Effector CD8-positive, alpha-beta T cell (primary cell): ENCODE measurements at regions not wholly inside any gene's neighbourhood (a gene's known extent, or its start where the extent isn't known, plus 50 kb on each side); places are given as distances from the start of the nearest gene placed in this dataset.
"Not testable (repeated sequence)": the region's sequence is repeated elsewhere in the genome, so short reads cannot be mapped to it uniquely, and the experiment has no call there.

Source experiments
- DNase-seq: peaks from one replicate; lab custom pipeline; 2025; lab: John Stamatoyannopoulos, UW

- DNase-seq, result no peak
These were observed 322.6 kb downstream of the KIF20B start for GRCh38 chr10:90023950-90024349.

DNA sequence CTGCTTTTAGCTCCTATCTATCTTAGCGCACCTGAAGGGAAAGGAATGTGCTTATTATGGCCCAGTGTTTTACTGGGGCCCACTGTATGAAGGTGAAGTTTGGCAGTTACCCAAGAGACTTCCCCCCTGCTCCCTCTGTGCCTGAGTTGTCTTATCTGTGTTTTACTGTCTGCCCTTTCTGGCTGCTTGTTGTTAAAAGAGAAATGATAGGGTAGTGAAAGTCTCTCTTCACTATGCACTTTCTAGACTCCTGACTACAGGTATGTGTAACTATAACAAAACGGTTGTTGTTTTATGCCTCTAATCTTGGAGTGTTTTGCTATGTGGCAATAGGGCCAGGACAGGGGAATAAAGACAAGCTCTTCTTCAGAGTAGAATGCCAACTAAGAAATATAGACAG, 326.9 kb downstream of the KIF20B start:
- DNase-seq, result no peak

- no peak for DNase-seq
These were observed 330.4 kb downstream of the KIF20B start for GRCh38 chr10:90031776-90032175.

DNA sequence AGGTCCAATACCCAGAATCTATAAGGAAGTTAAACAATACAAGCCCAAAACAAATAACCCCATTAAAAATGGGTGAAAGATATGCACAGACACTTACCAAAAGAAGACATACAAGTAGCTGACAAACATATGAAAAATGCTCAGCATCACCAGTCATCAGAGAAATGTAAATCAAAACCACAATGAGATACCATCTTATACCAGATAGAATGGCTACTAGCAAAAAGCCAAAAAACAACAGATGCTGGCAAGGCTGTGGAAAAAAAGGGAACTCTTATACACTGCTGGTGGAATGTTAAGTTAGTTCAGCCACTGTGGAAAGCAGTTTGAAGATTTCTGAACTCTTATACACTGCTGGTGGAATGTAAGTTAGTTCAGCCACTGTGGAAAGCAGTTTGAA, 331.1 kb downstream of the KIF20B start:
- DNase-seq, result no peak

GRCh38 chr10:90034862-90035261, 333.5 kb downstream of the KIF20B start:
- DNase-seq, result not testable (repeated sequence)

DNA sequence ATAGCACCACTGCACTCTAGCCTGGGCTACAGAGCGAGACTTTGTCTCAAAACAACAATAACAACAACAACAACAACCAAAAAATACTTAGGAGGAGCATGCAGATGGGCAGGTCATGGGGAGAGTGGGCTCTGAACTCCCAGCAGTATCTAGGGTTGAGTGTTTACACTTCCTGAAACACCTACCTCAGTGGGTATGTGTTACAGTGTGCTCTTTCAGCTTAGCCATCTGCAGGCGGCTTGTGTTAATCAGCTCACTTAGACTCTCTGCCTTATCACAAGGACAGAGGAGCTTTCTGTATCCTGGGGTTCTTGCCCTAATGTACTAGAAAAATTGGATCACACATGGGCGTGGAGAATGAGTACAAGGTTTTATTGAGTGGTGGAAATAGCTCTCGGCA, 340.2 kb downstream of the KIF20B start:
- DNase-seq, result no peak

GRCh38 chr10:90042075-90042474, 340.7 kb downstream of the KIF20B start:
- DNase-seq, result no peak

DNA sequence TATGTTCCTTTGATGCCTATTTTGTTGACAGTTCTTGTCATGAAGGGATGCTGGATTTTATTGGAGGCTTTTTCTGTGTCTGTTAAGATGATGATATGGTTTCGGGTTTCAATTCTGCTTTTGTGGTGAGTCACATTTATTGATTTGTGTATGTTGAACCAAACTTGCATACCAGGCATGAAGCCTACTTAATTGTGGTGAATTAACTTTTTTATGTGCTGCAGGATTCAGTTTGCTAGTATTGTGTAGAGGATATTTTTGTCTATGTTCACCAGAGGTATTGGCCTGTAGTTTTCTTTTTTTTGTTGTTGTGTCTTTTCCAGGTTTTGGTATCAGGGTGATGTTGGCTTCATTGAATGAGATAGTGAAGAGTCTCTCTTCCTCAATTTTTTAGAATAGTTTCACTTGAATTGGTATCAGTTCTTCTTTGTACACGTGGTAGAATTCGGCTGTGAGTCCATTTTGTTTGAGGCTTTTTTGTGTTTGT, 345.9 kb downstream of the KIF20B start:
- no peak for DNase-seq

- DNase-seq, result no peak
These were observed 349.7 kb downstream of the KIF20B start for GRCh38 chr10:90051053-90051452.

- no peak for DNase-seq
These were observed 350.1 kb downstream of the KIF20B start for GRCh38 chr10:90051474-90051873.

- DNase-seq, result no peak
These were observed 361.4 kb downstream of the KIF20B start for GRCh38 chr10:90062786-90063185.

- no peak for DNase-seq
These were observed 362.9 kb downstream of the KIF20B start for GRCh38 chr10:90064295-90064694.

DNA sequence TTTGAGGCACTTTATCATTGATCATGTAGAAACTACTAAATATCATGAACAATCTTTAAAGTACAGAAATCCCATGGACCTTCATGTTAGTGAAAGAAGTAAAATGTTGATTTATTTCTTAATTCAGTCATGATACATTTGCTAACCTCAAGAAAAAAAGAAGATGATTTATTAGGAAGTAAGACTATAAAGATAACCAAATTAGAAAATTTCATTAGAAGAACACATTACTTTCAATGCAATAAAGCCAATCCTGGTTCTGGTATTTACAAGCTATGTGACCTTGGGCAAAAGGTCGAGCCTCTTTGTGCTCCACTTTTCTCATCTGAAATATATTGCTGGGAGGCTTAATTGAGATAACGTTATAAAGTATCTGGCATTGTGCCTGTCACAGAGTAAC, 365.0 kb downstream of the KIF20B start:
- no peak for DNase-seq

DNA sequence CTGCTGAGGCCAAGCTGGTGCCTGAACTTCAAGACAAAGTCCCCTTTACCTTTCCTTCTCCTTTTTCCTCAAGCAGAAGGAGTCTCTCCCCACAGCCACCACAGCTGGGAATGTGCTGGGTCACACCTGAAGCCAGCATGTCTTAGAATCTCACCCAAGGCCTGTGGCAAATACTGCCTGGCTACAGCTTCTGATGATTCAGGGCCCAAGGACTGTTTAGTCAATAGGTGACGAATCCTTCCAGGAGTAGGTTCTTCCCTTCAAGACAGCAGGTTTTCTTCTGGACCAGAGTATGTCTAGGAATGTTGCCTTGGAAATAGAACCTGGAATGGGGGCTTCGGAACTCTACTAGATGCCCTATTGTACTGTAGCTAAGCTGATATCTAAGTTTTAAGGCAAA, 374.6 kb downstream of the KIF20B start:
- DNase-seq, result no peak

- DNase-seq, result no peak
These were observed 378.4 kb downstream of the KIF20B start for GRCh38 chr10:90079819-90080218.

- DNase-seq, result not testable (repeated sequence)
These were observed 385.3 kb downstream of the KIF20B start for GRCh38 chr10:90086606-90087190.

- no peak for DNase-seq
These were observed 386.0 kb downstream of the KIF20B start for GRCh38 chr10:90087197-90088023.

DNA sequence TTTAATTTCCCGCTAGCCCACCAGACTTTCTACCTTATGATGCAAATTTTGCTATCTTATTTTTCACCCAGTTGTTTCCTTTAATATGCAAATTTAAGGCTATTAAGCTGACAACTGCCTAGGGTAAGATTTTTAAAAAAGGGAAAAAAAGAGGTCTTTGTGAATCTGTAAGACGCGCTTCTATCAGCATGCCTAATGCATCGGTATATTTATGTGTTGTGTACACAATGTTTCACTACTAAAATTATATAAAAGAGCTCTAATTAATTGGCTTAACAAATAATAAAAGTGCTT, 386.6 kb downstream of the KIF20B start:
- no peak for DNase-seq

DNA sequence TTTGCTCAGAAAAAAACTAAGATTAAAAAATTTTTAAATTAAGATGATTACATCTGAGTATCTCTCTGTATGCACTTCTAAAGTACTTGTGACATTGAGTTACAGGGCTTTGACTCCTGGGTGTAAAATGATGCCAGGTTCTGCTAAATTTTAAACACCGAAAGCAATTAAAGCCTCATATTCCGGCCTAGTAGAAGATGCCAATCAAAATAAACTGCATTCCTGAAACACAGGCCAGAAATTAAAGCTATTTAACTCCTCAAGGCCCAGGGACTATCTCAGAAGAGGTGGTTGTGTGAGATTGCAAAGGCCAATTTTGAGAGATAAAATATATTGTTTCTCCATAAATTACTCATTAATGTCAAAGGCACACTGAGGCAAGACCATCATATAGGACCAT, 388.3 kb downstream of the KIF20B start:
- DNase-seq, result no peak

DNA sequence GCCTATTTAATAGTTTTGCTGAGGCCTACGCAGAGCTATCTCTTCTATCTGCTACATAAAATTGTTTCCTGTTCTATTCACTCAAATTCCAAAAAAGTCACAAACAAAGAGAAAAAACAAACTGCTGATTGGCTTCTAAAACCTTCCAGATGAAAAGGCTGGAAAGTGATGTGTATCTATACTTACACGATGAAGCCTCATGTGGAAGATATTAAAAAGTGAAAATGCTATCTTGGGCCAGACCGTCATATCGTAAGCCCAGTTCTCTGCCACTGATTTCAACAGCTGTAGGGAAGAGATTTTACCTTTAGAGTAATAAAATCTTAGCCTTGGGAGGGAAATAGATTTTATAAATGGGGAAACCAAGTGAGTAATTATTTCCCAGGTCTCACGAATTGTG, 394.8 kb downstream of the KIF20B start:
- no peak for DNase-seq

GRCh38 chr10:90107581-90107980, 406.2 kb downstream of the KIF20B start:
- not testable (repeated sequence) for DNase-seq

- DNase-seq, result no peak
These were observed 410.3 kb downstream of the KIF20B start for GRCh38 chr10:90111671-90112070.

- no peak for DNase-seq
These were observed 411.3 kb downstream of the KIF20B start for GRCh38 chr10:90112681-90113080.

DNA sequence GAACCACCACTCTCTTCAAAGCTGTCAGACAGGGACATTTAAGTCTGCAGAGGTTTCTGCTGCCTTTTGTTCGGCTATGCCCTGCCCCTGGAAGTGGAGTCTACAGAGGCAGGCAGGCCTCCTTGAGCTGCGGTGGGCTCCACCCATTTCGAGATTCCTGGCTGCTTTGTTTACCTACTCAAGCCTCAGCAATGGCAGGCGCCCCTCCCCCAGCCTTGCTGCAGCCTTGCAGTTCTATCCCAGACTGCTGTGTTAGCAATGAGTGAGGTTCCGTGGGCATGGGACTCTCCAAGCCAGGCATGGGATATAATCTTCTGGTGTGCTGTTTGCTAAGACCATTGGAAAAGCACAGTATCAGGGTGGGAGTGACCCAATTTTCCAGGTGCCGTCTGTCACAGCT, 417.2 kb downstream of the KIF20B start:
- not testable (repeated sequence) for DNase-seq
